ENCODE measurements at regions not wholly inside any gene's neighbourhood (a gene's known extent, or its start where the extent isn't known, plus 50 kb on each side); places are given as distances from the start of the nearest gene placed in this dataset.

- TF ChIP-seq CTCF (IDR thresholded peaks at IDR 0.05) (no peak), POLR2AphosphoS5 (IDR thresholded peaks at IDR 0.05) (no peak), EP300 (IDR thresholded peaks at IDR 0.05) (no peak)
Measured at GRCh38 chr13:50631041-50631440, 212.5 kb downstream of the DLEU7 start.
